K562 (cell line): ENCODE measurements at regions not wholly inside any gene's neighbourhood (a gene's known extent, or its start where the extent isn't known, plus 50 kb on each side); places are given as distances from the start of the nearest gene placed in this dataset.

Experiments
- BRF1 ChIP-seq: IDR thresholded peaks from 3 replicates; pipeline ENCODE4 v1.6.1; 2011; ENCODE audit warnings: borderline replicate concordance, mild to moderate bottlenecking; ENCODE audit not compliant: insufficient read length; ENCODE audit errors: extremely low read depth
- CHAMP1 ChIP-seq: fragments of 450-650 bp; IDR thresholded peaks from 2 replicates; pipeline ENCODE4 v1.6.1; 2016; ENCODE audit warnings: mild to moderate bottlenecking
- CTCF ChIP-seq, 3 experiments: IDR thresholded peaks in 2 of 3; conservative IDR thresholded peaks in 1 of 3; 2 replicates each; pipeline ENCODE4 v1.5.1; 2011 to 2012; ENCODE audit warnings: low read length in 3 of 3, mild to moderate bottlenecking in 3 of 3, control low read depth in 2 of 3, improper control_type of control experiment in 1 of 3, inconsistent platforms in 1 of 3, low read depth in 1 of 3, mixed read lengths in 1 of 3, moderate library complexity in 1 of 3; ENCODE audit not compliant: insufficient read depth in 2 of 3
- HNRNPLL ChIP-seq: fragments of 200-400 bp; formaldehyde crosslinking; IDR thresholded peaks from 2 replicates; pipeline ENCODE4 v1.6.1; 2017; ENCODE audit warnings: low read length, low read depth, mild to moderate bottlenecking; ENCODE audit not compliant: poor library complexity, severe bottlenecking
- KHSRP ChIP-seq: fragments of 450-650 bp; IDR thresholded peaks from 2 replicates; pipeline ENCODE4 v1.6.1; 2017
- MAFK ChIP-seq: IDR thresholded peaks from 2 replicates; pipeline ENCODE4 v1.6.1; 2011; ENCODE audit warnings: low read length, improper control_type of control experiment
- MCM3 ChIP-seq: fragments of 450-650 bp; IDR thresholded peaks from 2 replicates; pipeline ENCODE4 v1.6.1; 2016
- NFYB ChIP-seq: IDR thresholded peaks from 2 replicates; pipeline ENCODE4 v1.6.1; 2011; ENCODE audit warnings: mild to moderate bottlenecking, moderate library complexity; ENCODE audit not compliant: insufficient read length; ENCODE audit errors: extremely low read depth
- PHF20 ChIP-seq: fragments of 450-650 bp; IDR thresholded peaks from 2 replicates; pipeline ENCODE4 v1.6.1; 2018; ENCODE audit not compliant: partially characterized antibody
- PTBP1 ChIP-seq: fragments of 200-400 bp; formaldehyde crosslinking; IDR thresholded peaks from 2 replicates; pipeline ENCODE4 v1.6.1; 2017; ENCODE audit warnings: low read depth, low read length
- PURB ChIP-seq: sonication (generic); formaldehyde crosslinking; IDR thresholded peaks from 2 replicates; pipeline ENCODE4 v1.9.0; 2021; ENCODE audit warnings: low read depth, mild to moderate bottlenecking, missing genetic modification reagents
- RBM17 ChIP-seq: fragments of 200-400 bp; formaldehyde crosslinking; IDR thresholded peaks from 2 replicates; pipeline ENCODE4 v1.6.1; 2017; ENCODE audit warnings: low read depth, mild to moderate bottlenecking, low read length, borderline replicate concordance
- RNF2 ChIP-seq: sonication (generic); IDR thresholded peaks from 2 replicates; pipeline ENCODE4 v1.6.1; 2016
- SMAD3 ChIP-seq: fragments of 450-650 bp; formaldehyde crosslinking; conservative IDR thresholded peaks from 2 replicates; pipeline ENCODE4 v1.4.0; 2020; ENCODE audit warnings: mild to moderate bottlenecking
- SMAD4 ChIP-seq: fragments of 250-450 bp; sonication (Bioruptor Pico); conservative IDR thresholded peaks from 2 replicates; pipeline ENCODE4 v1.8.0; 2021; ENCODE audit warnings: inconsistent platforms, mild to moderate bottlenecking, moderate library complexity
- STAT5A ChIP-seq: IDR thresholded peaks from 2 replicates; pipeline ENCODE4 v1.6.1; 2012; ENCODE audit warnings: low read length, inconsistent platforms, borderline replicate concordance
- ZBTB17 ChIP-seq: fragments of 450-650 bp; formaldehyde crosslinking; IDR thresholded peaks from 2 replicates; pipeline ENCODE4 v1.4.0; 2020; ENCODE audit warnings: mild to moderate bottlenecking
- ZNF253 ChIP-seq: fragments of 250-450 bp; sonication (Bioruptor Pico); conservative IDR thresholded peaks from 2 replicates; pipeline ENCODE4 v1.6.1; 2021; ENCODE audit warnings: mild to moderate bottlenecking
- ZNF586 ChIP-seq: fragments of 450-650 bp; formaldehyde crosslinking; conservative IDR thresholded peaks from 2 replicates; pipeline ENCODE4 v1.4.0; 2020; ENCODE audit warnings: mild to moderate bottlenecking, moderate library complexity
- ZNF766 ChIP-seq: fragments of 200-800 bp; sonication (Bioruptor generic); conservative IDR thresholded peaks from 2 replicates; pipeline ENCODE4 v1.6.1; 2016; ENCODE audit warnings: missing genetic modification characterization, missing compliant biosample characterization
- ZNF778 ChIP-seq: fragments of 450-650 bp; formaldehyde crosslinking; IDR thresholded peaks from 2 replicates; pipeline ENCODE4 v1.4.0; 2020; ENCODE audit warnings: mild to moderate bottlenecking, moderate library complexity
- TF ChIP-seq, protein P1 (sequence below): IDR thresholded peaks from 3 replicates; pipeline ENCODE4 v1.6.1; 2011; ENCODE audit warnings: borderline replicate concordance, mild to moderate bottlenecking, moderate library complexity; ENCODE audit not compliant: insufficient read length; ENCODE audit errors: extremely low read depth

DNA sequence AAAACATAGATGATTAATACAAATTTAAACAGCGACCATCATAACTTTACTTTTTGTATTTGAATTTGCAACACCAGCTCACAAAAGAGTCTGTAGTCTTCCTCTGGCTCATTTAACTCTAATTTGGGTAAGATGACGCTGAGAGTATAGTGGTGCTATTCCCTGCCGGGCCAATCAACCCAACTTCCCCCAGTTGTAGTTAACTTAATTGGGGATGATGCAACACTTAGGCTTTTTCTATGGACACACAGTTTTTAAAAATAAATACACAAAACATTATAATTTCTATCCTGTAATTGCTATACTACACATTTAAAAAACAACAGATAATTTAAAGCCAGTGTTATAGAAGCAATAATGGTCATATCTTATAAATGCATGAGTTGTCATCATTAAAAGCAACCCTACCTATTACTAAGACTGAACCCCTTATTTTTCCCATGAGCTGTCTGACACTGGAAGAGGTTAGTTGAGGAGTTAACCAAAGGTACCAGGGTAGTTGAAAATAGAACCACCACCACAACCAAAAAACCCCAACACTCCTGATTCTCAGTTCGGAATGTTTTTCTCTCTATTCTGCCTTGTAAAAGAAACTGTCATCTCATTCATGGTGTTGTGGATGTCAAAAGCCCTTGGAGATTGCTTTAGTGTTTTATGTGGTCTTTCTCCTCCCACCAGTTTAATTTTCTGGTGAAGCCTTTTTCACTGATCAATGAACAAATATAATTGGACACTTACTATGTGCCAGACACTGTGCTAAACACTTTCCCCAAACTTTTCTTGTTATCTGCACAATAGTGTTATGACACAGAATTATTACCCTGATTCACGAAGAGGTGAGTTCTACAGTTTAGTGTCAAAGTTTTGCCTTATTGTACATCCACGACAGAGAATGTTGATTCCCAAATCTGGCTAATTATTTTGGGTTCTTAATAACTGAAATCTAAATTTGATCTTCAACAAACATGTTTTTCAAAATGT, 61.5 kb upstream of the RAPGEF2 start (continued):
- TF ChIP-seq CHAMP1 (no peak), PURB (CRISPR knock-in tag) (no peak), ZNF766 (CRISPR knock-in tag) (no peak; the same call in 1 of the 2 replicates), MCM3 (no peak), ZNF586 (CRISPR knock-in tag) (no peak), SMAD3 (CRISPR knock-in tag) (no peak), KHSRP (no peak), STAT5A (no peak), ZNF778 (CRISPR knock-in tag) (no peak), RBM17 (no peak), NFYB (no peak), MAFK (no peak), BRF1 (no peak), HNRNPLL (no peak), RNF2 (no peak), ZBTB17 (peak; percentile 38; the same call in 1 of the 2 replicates), CTCF (IDR thresholded peaks at IDR 0.05 in 2 of 3, conservative IDR thresholded peaks at IDR 0.05 in 1 of 3; ENCODE audit: insufficient read depth in 2 of 3, low read depth in 1 of 3, low read length in 3 of 3) (no peak; a peak in 1 of 6 replicates), PTBP1 (no peak), ZNF253 (no peak), PHF20 (no peak), SMAD4 (CRISPR knock-in tag) (peak; percentile 15; the same call in 1 of the 2 replicates)
- TF ChIP-seq, protein P1, sequence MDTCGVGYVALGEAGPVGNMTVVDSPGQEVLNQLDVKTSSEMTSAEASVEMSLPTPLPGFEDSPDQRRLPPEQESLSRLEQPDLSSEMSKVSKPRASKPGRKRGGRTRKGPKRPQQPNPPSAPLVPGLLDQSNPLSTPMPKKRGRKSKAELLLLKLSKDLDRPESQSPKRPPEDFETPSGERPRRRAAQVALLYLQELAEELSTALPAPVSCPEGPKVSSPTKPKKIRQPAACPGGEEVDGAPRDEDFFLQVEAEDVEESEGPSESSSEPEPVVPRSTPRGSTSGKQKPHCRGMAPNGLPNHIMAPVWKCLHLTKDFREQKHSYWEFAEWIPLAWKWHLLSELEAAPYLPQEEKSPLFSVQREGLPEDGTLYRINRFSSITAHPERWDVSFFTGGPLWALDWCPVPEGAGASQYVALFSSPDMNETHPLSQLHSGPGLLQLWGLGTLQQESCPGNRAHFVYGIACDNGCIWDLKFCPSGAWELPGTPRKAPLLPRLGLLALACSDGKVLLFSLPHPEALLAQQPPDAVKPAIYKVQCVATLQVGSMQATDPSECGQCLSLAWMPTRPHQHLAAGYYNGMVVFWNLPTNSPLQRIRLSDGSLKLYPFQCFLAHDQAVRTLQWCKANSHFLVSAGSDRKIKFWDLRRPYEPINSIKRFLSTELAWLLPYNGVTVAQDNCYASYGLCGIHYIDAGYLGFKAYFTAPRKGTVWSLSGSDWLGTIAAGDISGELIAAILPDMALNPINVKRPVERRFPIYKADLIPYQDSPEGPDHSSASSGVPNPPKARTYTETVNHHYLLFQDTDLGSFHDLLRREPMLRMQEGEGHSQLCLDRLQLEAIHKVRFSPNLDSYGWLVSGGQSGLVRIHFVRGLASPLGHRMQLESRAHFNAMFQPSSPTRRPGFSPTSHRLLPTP = no peak
